Caco-2 (cell line): ENCODE measurements at regions not wholly inside any gene's neighbourhood (a gene's known extent, or its start where the extent isn't known, plus 50 kb on each side); places are given as distances from the start of the nearest gene placed in this dataset.

ENCODE experiments used
- BruUV-seq: library from RNA; stranded (reverse); fragments of 400-500 nt; replicated peaks from 2 replicates; lab custom pipeline; 2021; lab: Mats Ljungman, UMichigan
- CTCF ChIA-PET: fragments of 300-600 bp; sonication (Branson Sonifier 250); formaldehyde crosslinking; loops from one replicate; lab custom pipeline; 2022; ENCODE audit warnings: antibody characterized with exemption; lab: Charles Lee
- POLR2A ChIA-PET: fragments of 300-600 bp; sonication (Branson Sonifier 250); formaldehyde crosslinking; loops from one replicate; lab custom pipeline; 2022; ENCODE audit warnings: antibody characterized with exemption; lab: Charles Lee
- DNase-seq, 2 experiments: peaks; one replicate each; pipeline versions ENCODE4 v3.0.0 to v3.0.0-alpha.2; 2020 to 2022
- H3K27me3 ChIP-seq: replicated peaks from 2 replicates; pipeline ENCODE4 v1.6.0; 2011; ENCODE audit warnings: low read length; ENCODE audit not compliant: control insufficient read depth, insufficient read depth
- H3K36me3 ChIP-seq: 2 replicates; pipeline ENCODE4 v1.5.1; 2011; ENCODE audit warnings: low read length; ENCODE audit not compliant: control insufficient read depth, insufficient read depth
- H3K4me1 ChIP-seq: fragments of 250-450 bp; sonication (Bioruptor Pico); 2 replicates; pipeline ENCODE4 v1.5.1; 2020; ENCODE audit warnings: mild to moderate bottlenecking
- H3K4me3 ChIP-seq: 2 replicates; pipeline ENCODE4 v1.5.1; 2011; ENCODE audit warnings: low read depth, mild to moderate bottlenecking, control low read depth, low read length
- H3K9me3 ChIP-seq: fragments of 250-450 bp; sonication (Bioruptor Pico); 2 replicates; pipeline ENCODE4 v1.5.1; 2020; ENCODE audit warnings: mild to moderate bottlenecking, moderate library complexity
- H3K27ac Mint-ChIP-seq: one replicate; pipeline ENCODE4 v1.8.0; 2022; ENCODE audit warnings: mixed read lengths; ENCODE audit not compliant: unreplicated experiment
- H3K27me3 Mint-ChIP-seq: one replicate; pipeline ENCODE4 v1.8.0; 2022; ENCODE audit warnings: mixed read lengths; ENCODE audit not compliant: insufficient read depth, unreplicated experiment
- H3K36me3 Mint-ChIP-seq: one replicate; pipeline ENCODE4 v1.8.0; 2022; ENCODE audit warnings: mild to moderate bottlenecking, mixed read lengths; ENCODE audit not compliant: insufficient read depth, unreplicated experiment
- H3K4me1 Mint-ChIP-seq: one replicate; pipeline ENCODE4 v1.8.0; 2022; ENCODE audit warnings: low read depth, mixed read lengths; ENCODE audit not compliant: unreplicated experiment
- H3K4me3 Mint-ChIP-seq: one replicate; pipeline ENCODE4 v1.8.0; 2022; ENCODE audit warnings: mild to moderate bottlenecking, moderate library complexity, mixed read lengths; ENCODE audit not compliant: unreplicated experiment
- H3K9me3 Mint-ChIP-seq: one replicate; pipeline ENCODE4 v1.8.0; 2022; ENCODE audit warnings: mixed read lengths; ENCODE audit not compliant: unreplicated experiment
- CTCF ChIP-seq, 2 experiments: fragments of 200-600 bp in 1 of 2; IDR thresholded peaks; 1 replicate in 1 of 2; 2 replicates in 1 of 2; pipeline versions ENCODE4 v1.5.1 to v1.8.0; 2011 to 2022; ENCODE audit warnings: antibody characterized with exemption in 1 of 2, control low read depth in 1 of 2, inconsistent platforms in 1 of 2, low read depth in 1 of 2, low read length in 1 of 2, mild to moderate bottlenecking in 1 of 2, moderate library complexity in 1 of 2; ENCODE audit not compliant: insufficient read depth in 1 of 2, severe bottlenecking in 1 of 2, unreplicated experiment in 1 of 2
- intact Hi-C: fragments of 100-400 bp; cut with micrococcal nuclease; formaldehyde crosslinking; loops from one replicate; pipeline ENCODE4 v1.10.0; 2022; ENCODE audit not compliant: unreplicated experiment

- Histone ChIP-seq H3K36me3 (no peaks in the 10 kb centered on the region), H3K27me3 (no peaks in the 10 kb centered on the region), H3K4me3 (no peak overlapping the region), H3K9me3 (no peaks in the 10 kb centered on the region), H3K4me1 (no peaks in the 10 kb centered on the region)
- Mint-ChIP-seq H3K4me1 (no peaks in the 10 kb centered on the region), H3K9me3 (no peaks in the 10 kb centered on the region), H3K27me3 (peaks cover 3% of the 10 kb centered on the region), H3K4me3 (no peak overlapping the region), H3K27ac (no peak overlapping the region), H3K36me3 (no peaks in the 10 kb centered on the region)
- no peak for DNase-seq
- ChIA-PET POLR2A (no interaction called here), CTCF (no interaction called here)
- BruUV-seq = no TSS peak
- TF ChIP-seq CTCF (IDR thresholded peaks at IDR 0.05; ENCODE audit: insufficient read depth in 1 of 2, low read depth in 1 of 2, low read length in 1 of 2, severe bottlenecking in 1 of 2, unreplicated experiment in 1 of 2) = no peak
- intact Hi-C loops = no loop called here
Measured at GRCh38 chrX:137998619-137999018, 432.7 kb downstream of the ZIC3 start.

- Mint-ChIP-seq H3K9me3 (no peaks in the 10 kb centered on the region), H3K36me3 (no peaks in the 10 kb centered on the region), H3K27ac (no peak overlapping the region), H3K27me3 (peaks cover 3% of the 10 kb centered on the region), H3K4me1 (no peaks in the 10 kb centered on the region), H3K4me3 (no peak overlapping the region)
- no peaks in the 10 kb centered on the region for H3K4me1 ChIP-seq
- no peaks in the 10 kb centered on the region for H3K27me3 ChIP-seq
- no peak for DNase-seq
- CTCF ChIA-PET = no interaction called here
- no peak overlapping the region for H3K4me3 ChIP-seq
- TF ChIP-seq CTCF (IDR thresholded peaks at IDR 0.05; ENCODE audit: insufficient read depth in 1 of 2, low read depth in 1 of 2, low read length in 1 of 2, severe bottlenecking in 1 of 2, unreplicated experiment in 1 of 2) = no peak
- H3K9me3 ChIP-seq = no peaks in the 10 kb centered on the region
- no TSS peak for BruUV-seq
- no peaks in the 10 kb centered on the region for H3K36me3 ChIP-seq
- POLR2A ChIA-PET = no interaction called here
- intact Hi-C loops = no loop called here
Measured at GRCh38 chrX:137999071-137999470, 433.1 kb downstream of the ZIC3 start.

GRCh38 chrX:137999552-137999951 lies 433.6 kb downstream of the ZIC3 start:
- Mint-ChIP-seq H3K4me3 (no peak overlapping the region), H3K36me3 (no peaks in the 10 kb centered on the region), H3K27me3 (peaks cover 3% of the 10 kb centered on the region), H3K4me1 (no peaks in the 10 kb centered on the region), H3K27ac (no peak overlapping the region), H3K9me3 (no peaks in the 10 kb centered on the region)
- Histone ChIP-seq H3K27me3 (no peaks in the 10 kb centered on the region), H3K9me3 (no peaks in the 10 kb centered on the region), H3K36me3 (no peaks in the 10 kb centered on the region), H3K4me3 (no peak overlapping the region), H3K4me1 (no peaks in the 10 kb centered on the region)
- no TSS peak for BruUV-seq
- intact Hi-C loops = no loop called here
- CTCF ChIA-PET = no interaction called here
- POLR2A ChIA-PET = no interaction called here
- no peak for DNase-seq
- TF ChIP-seq CTCF (IDR thresholded peaks at IDR 0.05; ENCODE audit: insufficient read depth in 1 of 2, low read depth in 1 of 2, low read length in 1 of 2, severe bottlenecking in 1 of 2, unreplicated experiment in 1 of 2) = no peak
